Endothelial cell of umbilical vein (primary cell): ENCODE measurements at regions not wholly inside any gene's neighbourhood (a gene's known extent, or its start where the extent isn't known, plus 50 kb on each side); places are given as distances from the start of the nearest gene placed in this dataset.

ENCODE experiments used
- BruUV-seq: library from RNA; stranded (reverse); fragments of 400-500 nt; replicated peaks from 2 replicates; lab custom pipeline; 2021; lab: Mats Ljungman, UMichigan
- CTCF ChIA-PET: fragments of 300-600, 350-600 bp; sonication (Branson Sonifier 250); formaldehyde crosslinking; loops from one replicate; lab custom pipeline; 2021; ENCODE audit warnings: antibody characterized with exemption, inconsistent platforms; lab: Charles Lee
- POLR2A ChIA-PET: fragments of 300-600, 350-600 bp; sonication (Branson Sonifier 250); formaldehyde crosslinking; loops from one replicate; lab custom pipeline; 2021; ENCODE audit warnings: antibody characterized with exemption, inconsistent platforms; lab: Charles Lee
- DNase-seq: peaks from one replicate; pipeline ENCODE4 v3.0.0-alpha.2; 2011; ENCODE audit warnings: low read depth, low spot score
- FAIRE-seq: peaks from 2 replicates; lab custom pipeline; 2011; peaks lifted over from hg19 to GRCh38; lab: Jason Lieb, UNC
- H2AFZ ChIP-seq: 2 replicates; pipeline ENCODE4 v1.6.0; 2012; ENCODE audit warnings: low read depth, low read length, control low read depth, inconsistent platforms
- H3K27ac ChIP-seq: 2 replicates; pipeline ENCODE4 v1.5.1; 2011; ENCODE audit warnings: low read depth, mild to moderate bottlenecking, control low read depth, low read length, moderate library complexity; ENCODE audit not compliant: insufficient read depth
- H3K27me3 ChIP-seq, 2 experiments: 2 replicates each; pipeline versions ENCODE4 v1.6.0 to v1.6.1; 2011; ENCODE audit warnings: low read length in 2 of 2, mixed read lengths in 1 of 2; ENCODE audit not compliant: control insufficient read depth in 2 of 2, insufficient read depth in 2 of 2
- H3K36me3 ChIP-seq, 2 experiments: 2 replicates in 1 of 2; 3 replicates in 1 of 2; pipeline ENCODE4 v1.5.1; 2011; ENCODE audit warnings: low read length in 2 of 2, mild to moderate bottlenecking in 1 of 2, moderate library complexity in 1 of 2; ENCODE audit not compliant: control insufficient read depth in 2 of 2, insufficient read depth in 2 of 2; ENCODE audit errors: extremely low read depth in 1 of 2
- H3K4me1 ChIP-seq: 3 replicates; pipeline ENCODE4 v1.5.1; 2011; ENCODE audit warnings: mild to moderate bottlenecking, low read length; ENCODE audit not compliant: control insufficient read depth, insufficient read depth; ENCODE audit errors: extremely low read depth
- H3K4me2 ChIP-seq: 2 replicates; pipeline ENCODE4 v1.6.1; 2011; ENCODE audit warnings: low read length, control low read depth, mixed read lengths; ENCODE audit not compliant: insufficient read depth
- H3K4me3 ChIP-seq, 3 experiments: fragments of 200-600 bp in 1 of 3; sonication (generic), shearing (Covaris generic) in 1 of 3; replicated peaks in 1 of 3; 2 replicates each; pipeline ENCODE4 v1.5.1; 2011 to 2016; ENCODE audit warnings: control low read depth in 3 of 3, low read length in 3 of 3, mild to moderate bottlenecking in 2 of 3, inconsistent platforms in 1 of 3, low read depth in 1 of 3, moderate library complexity in 1 of 3; ENCODE audit not compliant: insufficient read depth in 1 of 3
- H3K79me2 ChIP-seq: 2 replicates; pipeline ENCODE4 v1.6.0; 2012; ENCODE audit warnings: low read length, inconsistent platforms; ENCODE audit not compliant: control insufficient read depth, insufficient read depth
- H3K9ac ChIP-seq: replicated peaks from 2 replicates; pipeline ENCODE3; 2011; ENCODE audit warnings: low read length, control low read depth; ENCODE audit not compliant: insufficient read depth; ENCODE audit errors: extremely low read depth
- H3K9me1 ChIP-seq: replicated peaks from 3 replicates; pipeline ENCODE4 v1.6.0; 2011; ENCODE audit warnings: mild to moderate bottlenecking, low read length; ENCODE audit not compliant: control insufficient read depth, insufficient read depth; ENCODE audit errors: extremely low read depth
- H3K9me3 ChIP-seq: replicated peaks from 2 replicates; pipeline ENCODE4 v1.5.1; 2012; ENCODE audit warnings: low read length, inconsistent platforms; ENCODE audit not compliant: control insufficient read depth, insufficient read depth
- H4K20me1 ChIP-seq: replicated peaks from 2 replicates; pipeline ENCODE3; 2011; ENCODE audit warnings: mild to moderate bottlenecking, low read length; ENCODE audit not compliant: control insufficient read depth, insufficient read depth; ENCODE audit errors: extremely low read depth
- EZH2 ChIP-seq: IDR thresholded peaks from 2 replicates; pipeline ENCODE4 v1.6.1; 2012; ENCODE audit warnings: borderline replicate concordance, low read depth, mild to moderate bottlenecking, moderate library complexity, low read length, inconsistent platforms; ENCODE audit not compliant: severe bottlenecking
- FOS ChIP-seq: IDR thresholded peaks from 2 replicates; pipeline ENCODE4 v1.6.1; 2011; ENCODE audit warnings: mild to moderate bottlenecking, low read length, moderate library complexity, borderline replicate concordance; ENCODE audit not compliant: insufficient read depth
- GATA2 ChIP-seq: IDR thresholded peaks from 2 replicates; pipeline ENCODE4 v1.7.0; 2011; ENCODE audit warnings: low read depth, mild to moderate bottlenecking, moderate library complexity, mixed read lengths, low read length; ENCODE audit not compliant: insufficient read length, insufficient read depth
- JUN ChIP-seq: IDR thresholded peaks from 2 replicates; pipeline ENCODE4 v1.6.1; 2011; ENCODE audit warnings: borderline replicate concordance, low read depth; ENCODE audit not compliant: insufficient read length, insufficient read depth
- MYC ChIP-seq: IDR thresholded peaks from one replicate; pipeline ENCODE4 v1.6.1; 2011; ENCODE audit warnings: mild to moderate bottlenecking, low read depth, low read length
- POLR2A ChIP-seq: IDR thresholded peaks from 2 replicates; pipeline ENCODE4 v1.6.1; 2012; ENCODE audit warnings: low read depth, mild to moderate bottlenecking, control low read depth, low read length
- POLR2AphosphoS5 ChIP-seq: IDR thresholded peaks from 2 replicates; pipeline ENCODE4 v1.6.1; 2012; ENCODE audit warnings: low read depth, mild to moderate bottlenecking, control low read depth, low read length, moderate library complexity; ENCODE audit not compliant: insufficient read depth
- dilution Hi-C: fragments of 300-500 bp; cut with MboI; formaldehyde crosslinking; loops from one replicate; pipeline ENCODE4 v1.15.0; 2019; ENCODE audit warnings: low sequenced_read_pairs; ENCODE audit not compliant: extremely low pct_ligation_motif_present
- intact Hi-C: fragments of 100-400 bp; cut with micrococcal nuclease; formaldehyde crosslinking; loops from one replicate; pipeline ENCODE4 v1.10.0; 2022
- TF ChIP-seq, protein P1 (sequence below): IDR thresholded peaks from 2 replicates; pipeline ENCODE4 v1.6.1; 2011; ENCODE audit not compliant: insufficient read depth, insufficient read length
- TF ChIP-seq, protein P2 (sequence below), 2 donors: IDR thresholded peaks; 1 replicate in 1 of 2; 2 replicates in 1 of 2; pipeline ENCODE4 v1.5.1; 2011; ENCODE audit warnings: low read length in 2 of 2, mild to moderate bottlenecking in 2 of 2, moderate library complexity in 2 of 2, control low read depth in 1 of 2, inconsistent platforms in 1 of 2, low read depth in 1 of 2; ENCODE audit not compliant: insufficient read depth in 1 of 2; ENCODE audit errors: extremely low read depth in 1 of 2

DNA sequence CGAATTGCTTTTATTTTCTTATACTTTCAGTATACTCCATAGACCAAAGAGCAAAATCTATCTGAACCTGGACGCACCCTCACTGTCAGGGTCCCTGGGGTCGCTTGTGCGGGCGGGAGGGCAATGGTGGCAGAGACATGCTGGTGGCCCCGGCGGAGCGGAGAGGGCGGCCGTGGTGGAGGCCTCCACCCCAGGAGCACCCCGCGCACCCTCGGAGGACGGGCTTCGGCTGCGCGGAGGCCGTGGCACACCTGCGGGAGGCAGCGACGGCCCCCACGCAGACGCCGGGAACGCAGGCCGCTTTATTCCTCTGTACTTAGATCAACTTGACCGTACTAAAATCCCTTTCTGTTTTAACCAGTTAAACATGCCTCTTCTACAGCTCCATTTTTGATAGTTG lies 1077.4 kb downstream of the BRD1 start:
- no peaks in the 10 kb centered on the region for H3K9me1 ChIP-seq
- BruUV-seq, result no TSS peak

More for the DNA sequence above, 1077.4 kb downstream of the BRD1 start:
- H3K36me3 ChIP-seq, result no peaks in the 10 kb centered on the region
- no peaks in the 10 kb centered on the region for H4K20me1 ChIP-seq
- H3K4me3 ChIP-seq, result no peak overlapping the region
- FAIRE-seq (no peak), DNase-seq (no peak)
- dilution Hi-C loops, result no loop called here
- intact Hi-C loops, result no loop called here
- H3K9me3 ChIP-seq, result peaks cover 17% of the 10 kb centered on the region
- no peaks in the 10 kb centered on the region for H3K4me1 ChIP-seq
- no peaks in the 10 kb centered on the region for H3K79me2 ChIP-seq
- ChIA-PET POLR2A (no interaction called here), CTCF (no interaction called here)
- H3K27me3 ChIP-seq, result no peaks in the 10 kb centered on the region
- no peak overlapping the region for H2AFZ ChIP-seq
- no peak overlapping the region for H3K9ac ChIP-seq
- no peak overlapping the region for H3K4me2 ChIP-seq
- TF ChIP-seq EZH2 (no peak), FOS (no peak), JUN (no peak), POLR2A (no peak), POLR2AphosphoS5 (no peak), GATA2 (no peak), MYC (no peak)
- TF ChIP-seq, protein P1, sequence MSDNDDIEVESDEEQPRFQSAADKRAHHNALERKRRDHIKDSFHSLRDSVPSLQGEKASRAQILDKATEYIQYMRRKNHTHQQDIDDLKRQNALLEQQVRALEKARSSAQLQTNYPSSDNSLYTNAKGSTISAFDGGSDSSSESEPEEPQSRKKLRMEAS, result no peak
- TF ChIP-seq, protein P2, sequence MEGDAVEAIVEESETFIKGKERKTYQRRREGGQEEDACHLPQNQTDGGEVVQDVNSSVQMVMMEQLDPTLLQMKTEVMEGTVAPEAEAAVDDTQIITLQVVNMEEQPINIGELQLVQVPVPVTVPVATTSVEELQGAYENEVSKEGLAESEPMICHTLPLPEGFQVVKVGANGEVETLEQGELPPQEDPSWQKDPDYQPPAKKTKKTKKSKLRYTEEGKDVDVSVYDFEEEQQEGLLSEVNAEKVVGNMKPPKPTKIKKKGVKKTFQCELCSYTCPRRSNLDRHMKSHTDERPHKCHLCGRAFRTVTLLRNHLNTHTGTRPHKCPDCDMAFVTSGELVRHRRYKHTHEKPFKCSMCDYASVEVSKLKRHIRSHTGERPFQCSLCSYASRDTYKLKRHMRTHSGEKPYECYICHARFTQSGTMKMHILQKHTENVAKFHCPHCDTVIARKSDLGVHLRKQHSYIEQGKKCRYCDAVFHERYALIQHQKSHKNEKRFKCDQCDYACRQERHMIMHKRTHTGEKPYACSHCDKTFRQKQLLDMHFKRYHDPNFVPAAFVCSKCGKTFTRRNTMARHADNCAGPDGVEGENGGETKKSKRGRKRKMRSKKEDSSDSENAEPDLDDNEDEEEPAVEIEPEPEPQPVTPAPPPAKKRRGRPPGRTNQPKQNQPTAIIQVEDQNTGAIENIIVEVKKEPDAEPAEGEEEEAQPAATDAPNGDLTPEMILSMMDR (IDR thresholded peaks at IDR 0.05; ENCODE audit: extremely low read depth in 1 of 2, insufficient read depth in 1 of 2, low read depth in 1 of 2, low read length in 2 of 2), result no peak
- no peak overlapping the region for H3K27ac ChIP-seq
